BLaER1 (cell line): ENCODE measurements at regions not wholly inside any gene's neighbourhood (a gene's known extent, or its start where the extent isn't known, plus 50 kb on each side); places are given as distances from the start of the nearest gene placed in this dataset.

Source experiments
- H3K27ac ChIP-seq: shearing (Covaris generic); formaldehyde crosslinking; 2 replicates; pipeline ENCODE4 v1.8.1; 2022
- H3K27me3 ChIP-seq: shearing (Covaris generic); formaldehyde crosslinking; 2 replicates; pipeline ENCODE4 v1.8.1; 2022
- H3K36me3 ChIP-seq: shearing (Covaris generic); formaldehyde crosslinking; 2 replicates; pipeline ENCODE4 v1.8.1; 2022
- H3K4me1 ChIP-seq: shearing (Covaris generic); formaldehyde crosslinking; 2 replicates; pipeline ENCODE4 v1.8.1; 2022
- H3K4me2 ChIP-seq: shearing (Covaris generic); formaldehyde crosslinking; 2 replicates; pipeline ENCODE4 v1.8.1; 2022
- H3K4me3 ChIP-seq: shearing (Covaris generic); formaldehyde crosslinking; 2 replicates; pipeline ENCODE4 v1.8.1; 2022
- H3K9ac ChIP-seq: shearing (Covaris generic); formaldehyde crosslinking; 2 replicates; pipeline ENCODE4 v1.8.1; 2022
- H3K9me3 ChIP-seq: shearing (Covaris generic); formaldehyde crosslinking; 2 replicates; pipeline ENCODE4 v1.8.1; 2022
- H4K20me1 ChIP-seq: shearing (Covaris generic); formaldehyde crosslinking; 2 replicates; pipeline ENCODE4 v1.8.1; 2022
- Cebpa-rat ChIP-seq: shearing (Covaris generic); IDR thresholded peaks from 2 replicates; pipeline ENCODE4 v1.8.1; 2022

- Histone ChIP-seq H3K4me2 (no peak overlapping the region), H3K27me3 (no peaks in the 10 kb centered on the region), H4K20me1 (no peaks in the 10 kb centered on the region), H3K4me1 (peaks cover 32% of the 10 kb centered on the region), H3K9ac (no peak overlapping the region), H3K9me3 (peaks cover 32% of the 10 kb centered on the region), H3K4me3 (no peak overlapping the region), H3K27ac (no peak overlapping the region), H3K36me3 (no peaks in the 10 kb centered on the region)
- no peak for TF ChIP-seq Cebpa-rat
Observed at GRCh38 chr9:134564431-134565170, 77.0 kb upstream of the COL5A1 start.

GRCh38 chr9:134565316-134565915 is 76.2 kb upstream of the COL5A1 start:
- Histone ChIP-seq H3K9ac (no peak overlapping the region), H3K36me3 (no peaks in the 10 kb centered on the region), H3K27ac (no peak overlapping the region), H3K4me1 (peaks cover 31% of the 10 kb centered on the region), H4K20me1 (no peaks in the 10 kb centered on the region), H3K27me3 (no peaks in the 10 kb centered on the region), H3K4me2 (no peak overlapping the region), H3K9me3 (peaks cover 32% of the 10 kb centered on the region), H3K4me3 (no peak overlapping the region)
- no peak for TF ChIP-seq Cebpa-rat

- no peak for TF ChIP-seq Cebpa-rat
Observed at GRCh38 chr9:134566196-134566847, 75.3 kb upstream of the COL5A1 start.

GRCh38 chr9:134566936-134567335 is 74.7 kb upstream of the COL5A1 start:
- Histone ChIP-seq H3K4me3 (no peak overlapping the region), H3K9ac (no peak overlapping the region), H3K9me3 (peaks cover 32% of the 10 kb centered on the region), H3K27me3 (no peaks in the 10 kb centered on the region), H3K36me3 (no peaks in the 10 kb centered on the region), H3K27ac (no peak overlapping the region), H4K20me1 (no peaks in the 10 kb centered on the region), H3K4me1 (peaks cover 41% of the 10 kb centered on the region), H3K4me2 (no peak overlapping the region)
- TF ChIP-seq Cebpa-rat, result no peak

More at GRCh38 chr9:134566196-134566847, 75.3 kb upstream of the COL5A1 start:
- Histone ChIP-seq H4K20me1 (no peaks in the 10 kb centered on the region), H3K4me3 (no peak overlapping the region), H3K4me2 (no peak overlapping the region), H3K36me3 (no peaks in the 10 kb centered on the region), H3K27ac (no peak overlapping the region), H3K27me3 (no peaks in the 10 kb centered on the region), H3K4me1 (peaks cover 35% of the 10 kb centered on the region), H3K9ac (no peak overlapping the region), H3K9me3 (peaks cover 32% of the 10 kb centered on the region)

GRCh38 chr9:134568116-134568515 is 73.5 kb upstream of the COL5A1 start:
- no peak for TF ChIP-seq Cebpa-rat
- Histone ChIP-seq H3K4me2 (peak overlapping the region; percentile 18), H3K4me1 (peaks cover 49% of the 10 kb centered on the region), H3K9me3 (peaks cover 32% of the 10 kb centered on the region), H3K4me3 (no peak overlapping the region), H3K27ac (peak overlapping the region; percentile 10; the same call in 1 of the 2 replicates), H3K9ac (no peak overlapping the region), H3K27me3 (no peaks in the 10 kb centered on the region), H4K20me1 (no peaks in the 10 kb centered on the region), H3K36me3 (no peaks in the 10 kb centered on the region)

- no peaks in the 10 kb centered on the region for H4K20me1 ChIP-seq
- H3K9me3 ChIP-seq, result peaks cover 27% of the 10 kb centered on the region
- no peak for TF ChIP-seq Cebpa-rat
- peaks cover 49% of the 10 kb centered on the region for H3K4me1 ChIP-seq
- H3K27ac ChIP-seq, result no peak overlapping the region
- H3K4me2 ChIP-seq, result peak overlapping the region; percentile 96
- no peaks in the 10 kb centered on the region for H3K36me3 ChIP-seq
- H3K4me3 ChIP-seq, result no peak overlapping the region
- no peaks in the 10 kb centered on the region for H3K27me3 ChIP-seq
- no peak overlapping the region for H3K9ac ChIP-seq
Observed at GRCh38 chr9:134568811-134569210, 72.8 kb upstream of the COL5A1 start.

GRCh38 chr9:134569626-134570025 is 72.0 kb upstream of the COL5A1 start:
- peak overlapping the region; percentile 49; the same call in 1 of the 2 replicates for H3K9ac ChIP-seq

GRCh38 chr9:134570151-134570621 is 71.4 kb upstream of the COL5A1 start:
- no peaks in the 10 kb centered on the region for H4K20me1 ChIP-seq
- peak overlapping the region; percentile 82 for H3K27ac ChIP-seq
- H3K4me2 ChIP-seq, result peak overlapping the region; percentile 96
- peak; percentile 39; the same call in 1 of the 2 replicates for TF ChIP-seq Cebpa-rat
- peaks cover 21% of the 10 kb centered on the region for H3K9me3 ChIP-seq
- H3K4me3 ChIP-seq, result peak overlapping the region; percentile 56
- peaks cover 49% of the 10 kb centered on the region for H3K4me1 ChIP-seq
- H3K9ac ChIP-seq, result peak overlapping the region; percentile 59
- H3K27me3 ChIP-seq, result no peaks in the 10 kb centered on the region
- no peaks in the 10 kb centered on the region for H3K36me3 ChIP-seq

More at GRCh38 chr9:134569626-134570025, 72.0 kb upstream of the COL5A1 start:
- Histone ChIP-seq H3K4me1 (peaks cover 49% of the 10 kb centered on the region), H3K4me2 (peak overlapping the region; percentile 96), H3K27ac (peak overlapping the region; percentile 82), H3K4me3 (no peak overlapping the region), H3K9me3 (peaks cover 26% of the 10 kb centered on the region), H4K20me1 (no peaks in the 10 kb centered on the region), H3K27me3 (no peaks in the 10 kb centered on the region), H3K36me3 (no peaks in the 10 kb centered on the region)
- TF ChIP-seq Cebpa-rat, result no peak

GRCh38 chr9:134570711-134571325 is 70.8 kb upstream of the COL5A1 start:
- Histone ChIP-seq H3K27me3 (no peaks in the 10 kb centered on the region), H3K27ac (peak overlapping the region; percentile 72), H3K4me3 (peak overlapping the region; percentile 56), H3K36me3 (no peaks in the 10 kb centered on the region), H4K20me1 (no peaks in the 10 kb centered on the region), H3K4me2 (peak overlapping the region; percentile 96), H3K4me1 (peaks cover 49% of the 10 kb centered on the region), H3K9ac (peak overlapping the region; percentile 59), H3K9me3 (peaks cover 14% of the 10 kb centered on the region)
- TF ChIP-seq Cebpa-rat, result no peak
